C1 segment of cervical spinal cord (tissue), 14 donors: ENCODE measurements at regions not wholly inside any gene's neighbourhood (a gene's known extent, or its start where the extent isn't known, plus 50 kb on each side); places are given as distances from the start of the nearest gene placed in this dataset.
A peak's percentile ranks its signal among the peaks of the same experiment; 100 is the strongest.
"Not testable (repeated sequence)": the region's sequence is repeated elsewhere in the genome, so short reads cannot be mapped to it uniquely, and the experiment has no call there.

Experiments
- DNase-seq, 14 donors: peaks; one replicate each; lab custom pipeline; 2025; lab: John Stamatoyannopoulos, UW

GRCh38 chr3:193801097-193801496 lies 208.1 kb downstream of the OPA1 start:
- no peak for DNase-seq

DNA sequence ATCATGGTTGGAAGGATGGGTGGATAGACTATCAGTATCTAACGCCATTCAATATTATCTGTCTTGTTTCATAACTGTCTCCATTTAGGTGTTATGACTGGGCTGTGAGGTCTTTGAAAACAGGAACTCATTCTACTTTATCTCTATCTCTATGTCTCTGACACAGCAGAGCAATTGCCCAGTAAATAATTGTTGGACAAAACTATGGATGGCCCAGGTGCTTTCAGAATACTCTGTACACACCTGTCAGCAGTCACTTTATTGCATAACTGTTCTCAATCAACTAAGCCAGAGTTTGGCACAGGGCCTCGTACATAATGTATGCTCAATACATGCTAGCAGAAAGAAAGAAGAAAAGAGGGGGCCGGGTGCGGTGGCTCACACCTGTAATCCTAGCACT lies 210.3 kb downstream of the OPA1 start:
- no peak for DNase-seq

GRCh38 chr3:193805448-193805847 lies 212.4 kb downstream of the OPA1 start:
- peak in 2 of 14 donors; percentile 5 to 23 for DNase-seq

DNA sequence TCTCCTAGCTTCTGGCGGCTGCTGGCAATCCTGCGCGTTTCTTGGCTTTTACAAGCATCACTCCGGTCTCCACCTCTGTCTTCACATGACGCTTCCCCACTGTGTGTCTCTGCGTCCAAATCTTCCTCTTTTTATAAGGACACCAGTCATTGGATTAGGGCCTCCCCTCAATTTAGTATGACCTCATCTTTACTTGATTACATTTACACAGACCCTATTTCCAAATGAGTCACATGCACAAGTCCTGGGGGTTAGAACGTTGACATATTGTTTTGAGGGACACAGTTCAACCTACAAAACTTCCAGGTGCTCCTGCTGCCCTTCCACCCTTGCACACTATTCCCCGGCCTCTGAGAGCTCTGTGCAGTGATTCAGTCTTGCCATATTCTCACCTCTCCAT lies 215.3 kb downstream of the OPA1 start:
- DNase-seq = no peak

DNA sequence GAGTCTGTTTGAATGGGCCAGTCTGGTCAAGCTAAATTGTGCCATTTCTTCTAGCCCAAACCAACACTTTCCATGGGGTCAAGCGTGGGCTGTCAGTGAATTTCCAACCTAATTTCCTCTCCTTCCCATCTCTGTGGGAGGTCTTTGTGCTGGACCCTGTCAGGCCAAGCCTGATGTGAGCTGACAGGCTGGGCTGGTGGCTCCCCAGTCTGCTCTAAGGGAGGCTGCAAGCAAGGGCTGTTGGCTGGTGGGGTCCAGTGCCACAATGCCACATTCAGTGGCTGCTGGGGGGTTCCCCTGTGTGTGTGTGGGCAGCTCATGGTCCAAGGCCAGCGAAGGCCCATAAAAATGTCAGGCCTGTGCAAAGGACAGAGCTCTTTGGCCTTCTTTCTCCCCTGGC lies 216.1 kb downstream of the OPA1 start:
- no peak for DNase-seq

DNA sequence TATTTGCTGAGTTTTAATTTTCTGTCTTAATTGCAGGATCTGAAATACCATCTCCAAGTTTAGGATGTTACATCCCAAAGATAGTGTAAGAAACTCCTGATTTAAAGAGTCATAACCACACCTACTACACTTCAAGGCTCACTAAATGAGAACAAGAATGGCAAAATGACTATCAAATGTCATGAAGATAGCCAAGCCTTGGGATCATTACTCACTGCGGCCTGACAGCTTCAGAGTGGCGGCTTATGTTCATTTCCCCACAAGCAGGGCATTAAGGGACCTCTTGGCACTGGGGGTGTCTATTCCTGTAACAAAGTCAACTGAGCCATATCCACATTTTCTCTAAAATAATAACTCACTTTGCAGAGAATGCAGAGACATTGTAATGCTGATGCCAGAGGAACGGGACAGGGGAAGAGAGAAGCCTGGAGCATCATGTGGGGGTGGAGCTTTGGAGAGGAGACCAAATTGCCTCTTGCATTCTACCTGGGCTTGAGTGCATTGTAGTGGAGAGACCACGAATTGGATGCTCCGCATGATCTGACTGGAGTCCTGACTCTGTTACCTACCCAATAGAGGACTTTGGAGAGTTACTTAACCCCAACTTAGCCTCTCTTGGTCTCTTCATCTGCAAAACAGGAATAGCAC lies 219.2 kb downstream of the OPA1 start:
- DNase-seq = no peak

DNA sequence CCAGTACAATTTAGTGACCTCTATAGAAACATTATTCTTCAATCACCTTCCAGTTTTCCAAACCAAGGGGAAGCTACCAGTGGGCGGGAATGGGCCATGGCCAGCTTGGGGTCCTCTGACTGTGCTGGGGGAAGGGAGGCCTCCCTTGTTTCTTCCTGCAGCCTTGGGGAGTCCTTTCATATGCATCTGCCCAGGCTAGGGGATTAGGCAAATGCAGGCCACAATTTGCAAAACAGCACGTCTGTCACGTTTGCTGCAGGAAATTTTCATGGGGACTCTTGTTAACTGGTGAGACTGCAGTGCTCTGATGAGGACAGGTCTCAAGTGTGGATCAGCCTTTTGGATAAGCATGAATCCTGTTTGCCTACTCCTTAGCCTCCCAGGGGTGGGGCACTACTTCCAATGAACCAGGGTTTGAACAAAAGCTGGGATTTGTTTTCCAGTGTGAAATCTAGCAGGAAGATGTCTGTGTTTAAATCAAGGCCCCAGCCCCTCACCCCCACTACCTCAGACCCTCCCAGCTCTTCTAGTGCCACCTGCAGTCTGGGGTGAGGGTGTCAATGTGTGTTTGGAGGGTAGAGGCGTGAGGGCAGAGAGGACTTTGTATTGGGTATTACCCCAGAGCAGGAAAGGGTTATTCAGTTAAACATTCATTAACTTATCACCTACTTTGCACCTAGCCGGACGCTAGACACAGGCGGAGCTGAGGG lies 219.9 kb downstream of the OPA1 start:
- no peak for DNase-seq

DNA sequence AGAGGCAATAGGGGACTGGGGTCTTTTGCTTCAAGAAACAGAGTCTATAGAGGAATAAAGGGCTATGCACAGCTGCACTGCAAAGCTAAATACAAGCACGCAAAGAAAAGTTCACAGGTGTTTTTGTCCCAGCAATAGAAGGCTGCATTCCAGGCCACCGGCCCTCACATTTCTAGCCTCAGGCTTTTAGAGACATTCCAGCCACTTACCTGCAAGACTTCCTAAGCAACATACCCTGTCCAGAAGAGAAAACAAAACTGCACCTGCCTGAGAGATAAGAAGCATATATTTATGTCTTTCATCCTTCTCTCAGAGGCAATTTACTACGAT lies 220.5 kb downstream of the OPA1 start:
- no peak for DNase-seq

DNA sequence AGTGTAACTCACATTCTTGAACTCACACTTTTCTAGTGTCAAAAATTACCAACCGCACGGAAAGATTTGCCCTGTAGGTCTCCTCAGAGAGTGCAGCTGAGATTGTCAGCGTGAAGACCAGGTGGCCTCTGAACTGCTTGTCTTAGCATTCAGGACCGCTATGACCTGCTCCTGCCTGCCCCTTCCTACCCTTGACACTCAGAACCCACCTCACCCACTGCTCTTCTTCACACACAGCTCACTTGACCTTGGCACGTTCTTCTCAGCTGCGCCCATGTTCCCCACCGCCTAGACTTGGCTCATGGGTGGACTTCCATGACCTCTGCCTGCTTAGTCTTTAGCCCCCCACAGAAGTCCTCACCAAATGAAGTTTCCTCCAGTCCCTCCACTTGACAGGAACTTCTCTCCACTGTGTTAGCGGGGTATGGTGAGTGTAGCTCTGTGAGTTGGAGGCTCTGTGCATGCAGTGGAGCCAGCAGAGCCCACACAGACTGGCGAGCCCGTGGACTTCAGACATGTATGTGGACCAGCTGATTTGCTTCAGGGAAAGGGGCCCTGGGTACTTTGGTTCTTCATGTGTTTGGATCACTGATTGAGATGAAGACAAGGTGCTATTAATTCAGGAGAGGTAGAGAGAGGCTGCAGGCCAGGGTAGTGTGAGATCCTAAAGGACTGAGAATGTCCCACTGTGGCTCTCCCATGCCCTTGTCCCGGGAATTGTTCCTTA lies 221.3 kb downstream of the OPA1 start:
- DNase-seq = no peak

GRCh38 chr3:193815246-193816027 lies 222.4 kb downstream of the OPA1 start:
- DNase-seq = no peak

DNA sequence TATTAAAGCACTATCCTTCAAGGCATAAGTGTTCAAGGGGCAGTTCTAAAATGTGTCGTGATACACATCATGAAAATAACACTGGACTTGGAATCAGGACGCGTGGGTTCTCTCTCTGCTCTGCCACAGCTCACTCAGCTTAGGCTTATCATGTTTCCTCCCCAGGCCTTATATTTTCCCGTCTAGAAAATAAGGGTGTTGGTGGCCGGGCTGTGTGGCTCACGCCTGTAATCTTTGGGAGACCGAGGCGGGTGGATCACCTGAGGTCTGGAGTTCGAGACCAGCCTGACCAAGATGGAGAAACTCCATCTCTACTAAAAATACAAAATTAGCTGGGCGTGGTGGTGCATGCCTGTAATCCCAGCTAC lies 223.0 kb downstream of the OPA1 start:
- DNase-seq = no peak

GRCh38 chr3:193816656-193817311 lies 223.8 kb downstream of the OPA1 start:
- DNase-seq = peak in 3 of 14 donors; percentile 21 to 45 (median 27)

DNA sequence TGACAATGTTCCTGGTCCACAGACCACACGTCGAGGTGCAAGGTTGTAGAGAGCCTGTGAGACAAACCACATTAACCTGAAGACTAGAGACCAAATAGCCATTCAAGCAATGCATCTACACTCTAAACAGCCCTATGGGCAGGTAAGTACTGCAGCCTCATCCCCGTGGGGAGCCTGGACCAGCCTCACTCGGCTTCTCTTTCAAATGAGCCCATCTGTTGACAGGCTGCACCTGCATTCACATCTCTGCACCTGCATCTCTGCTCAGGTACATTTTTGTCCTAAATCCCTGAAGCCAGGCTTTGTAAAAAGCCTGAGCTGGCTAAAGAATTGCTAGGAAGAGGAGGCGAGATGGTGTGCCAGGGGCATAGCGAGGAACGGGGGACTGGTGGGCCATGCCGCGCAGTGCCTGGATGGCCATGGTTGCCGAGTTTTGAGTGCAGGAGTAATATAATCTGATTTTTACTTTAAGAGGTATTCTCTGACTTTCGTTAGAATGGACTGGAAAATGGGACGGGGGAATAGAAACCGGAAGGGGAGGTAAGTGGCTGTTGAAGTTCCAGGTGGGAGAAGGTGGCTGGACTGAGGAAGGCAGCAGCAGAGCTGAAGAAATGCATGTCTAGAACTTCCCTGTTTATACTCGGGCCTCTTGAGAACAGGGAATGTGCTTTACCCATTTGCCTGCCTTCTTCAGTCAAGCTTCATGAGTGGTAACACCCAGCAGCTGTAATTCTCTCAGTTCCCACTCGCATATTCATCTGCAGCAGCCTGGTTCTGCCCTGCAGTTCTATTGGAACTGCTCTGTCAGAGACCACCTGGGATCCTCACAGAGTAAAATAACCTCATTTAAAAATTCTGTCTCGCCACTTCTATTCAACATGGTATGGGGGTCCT lies 226.4 kb downstream of the OPA1 start:
- no peak for DNase-seq

GRCh38 chr3:193821151-193821668 lies 228.2 kb downstream of the OPA1 start:
- DNase-seq = no peak

GRCh38 chr3:193822492-193823212 lies 229.6 kb downstream of the OPA1 start:
- DNase-seq = no peak

DNA sequence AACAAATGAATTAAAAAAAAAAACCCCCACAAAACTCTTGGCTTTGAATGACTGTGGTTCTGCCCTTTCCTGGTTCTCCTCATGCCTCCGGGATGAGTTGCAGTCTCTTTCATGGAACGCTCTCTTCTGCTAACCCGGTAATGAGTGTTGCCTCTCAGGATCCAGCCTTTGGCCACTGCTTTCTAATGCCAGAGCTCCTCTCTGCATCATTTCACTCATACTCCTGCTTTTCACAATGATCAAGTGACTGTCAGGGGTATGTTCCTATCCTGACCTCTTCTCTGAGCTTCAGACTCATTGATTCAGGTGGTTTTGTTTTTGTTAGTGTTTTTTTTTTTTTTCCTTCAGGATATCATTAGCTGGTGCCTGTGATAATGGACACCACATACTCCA lies 230.2 kb downstream of the OPA1 start:
- DNase-seq = not testable (repeated sequence)

GRCh38 chr3:193824365-193824764 lies 231.4 kb downstream of the OPA1 start:
- no peak for DNase-seq

DNA sequence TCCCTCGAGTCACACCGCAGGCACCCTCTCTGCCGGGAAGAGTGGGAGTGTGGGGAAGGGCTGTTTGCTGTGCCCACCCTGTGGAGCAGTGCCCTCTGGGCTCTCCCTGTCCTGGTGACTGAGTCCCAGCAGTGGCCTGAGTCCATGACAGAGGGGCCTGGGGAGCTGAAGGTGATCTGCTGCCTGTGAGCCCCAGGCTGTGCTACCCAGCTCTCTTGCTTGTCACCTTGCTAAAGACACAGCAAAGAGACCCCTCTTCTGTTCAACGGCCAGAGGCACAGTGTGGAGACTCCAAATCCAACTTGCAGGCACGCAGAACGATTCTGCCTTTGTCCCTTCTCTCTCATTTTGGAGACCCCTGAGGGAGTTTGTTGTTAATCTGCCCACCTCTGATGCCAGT lies 232.6 kb downstream of the OPA1 start:
- DNase-seq = no peak

DNA sequence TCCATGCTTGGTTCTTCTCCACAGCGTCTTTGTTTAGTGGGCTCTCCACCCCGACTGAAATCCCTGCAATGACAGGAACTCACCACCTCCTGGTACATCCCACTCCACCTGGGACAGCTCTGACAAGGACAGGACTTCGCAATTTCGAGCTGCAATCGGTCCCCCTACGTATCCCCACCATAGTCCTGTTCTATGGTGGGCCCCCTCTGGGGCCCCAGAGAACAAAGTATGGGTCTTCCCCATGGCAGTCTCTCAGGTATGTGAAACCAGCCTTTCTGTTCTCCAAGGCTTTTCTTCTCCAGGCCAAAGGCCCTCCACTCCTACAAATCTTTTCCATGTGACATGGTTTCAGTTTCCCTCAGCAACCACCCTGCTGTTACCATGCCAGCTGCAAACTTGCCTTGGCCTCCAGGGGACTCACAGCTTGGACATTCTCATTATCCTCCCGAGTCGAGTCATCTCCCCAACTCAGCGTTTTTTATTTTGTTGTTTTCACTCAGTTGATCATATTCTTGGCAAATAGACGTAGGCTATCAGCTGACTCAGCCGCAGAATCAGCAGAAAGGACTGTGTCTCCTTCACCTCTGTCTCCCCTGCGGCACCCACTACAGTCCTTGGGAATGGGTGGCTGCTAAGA lies 233.3 kb downstream of the OPA1 start:
- DNase-seq = peak in 1 of 14 donors; percentile 21
